Ovary (tissue), 3 donors: ENCODE measurements at regions not wholly inside any gene's neighbourhood (a gene's known extent, or its start where the extent isn't known, plus 50 kb on each side); places are given as distances from the start of the nearest gene placed in this dataset.

Source experiments
- EP300 ChIP-seq: sonication (generic); formaldehyde crosslinking; IDR thresholded peaks from one replicate; pipeline ENCODE4 v1.6.1; 2017; ENCODE audit warnings: antibody characterized with exemption
- POLR2A ChIP-seq: fragments of 450-650 bp; IDR thresholded peaks from one replicate; pipeline ENCODE4 v1.6.1; 2017; ENCODE audit warnings: antibody characterized with exemption, mild to moderate bottlenecking, moderate library complexity
- TF ChIP-seq, protein P1 (sequence below), 3 donors: fragments of 450-650 bp in 2 of 3; fragments of 200-600 bp in 1 of 3; IDR thresholded peaks; one replicate each; pipeline versions ENCODE4 v1.5.1 to v1.8.0; 2016 to 2022; ENCODE audit warnings: antibody characterized with exemption in 3 of 3, mild to moderate bottlenecking in 1 of 3
- donor health status: DM: no; HTN: no; CAD: no.

DNA sequence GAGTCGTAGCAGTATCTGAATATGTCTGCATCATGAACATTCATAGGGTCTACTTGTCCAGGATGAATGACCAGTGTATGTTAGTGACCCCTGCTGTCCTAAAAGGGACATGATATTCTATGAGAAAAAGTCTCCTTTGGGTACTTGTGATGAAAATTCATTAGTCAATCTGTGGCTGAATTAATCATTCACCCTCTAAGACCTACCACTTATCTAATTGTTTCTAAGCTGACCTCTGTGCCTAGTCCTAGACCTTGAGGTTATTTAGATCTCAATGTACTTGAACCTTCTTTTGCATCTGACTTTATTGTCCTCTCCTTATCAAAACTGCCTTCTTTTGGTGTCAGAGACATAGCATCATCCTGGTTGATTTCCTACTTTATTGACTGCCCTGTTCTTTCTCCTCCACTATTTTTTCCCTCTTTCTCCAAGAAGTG lies 799.3 kb downstream of the DIPK2A start:
- TF ChIP-seq, protein P1, sequence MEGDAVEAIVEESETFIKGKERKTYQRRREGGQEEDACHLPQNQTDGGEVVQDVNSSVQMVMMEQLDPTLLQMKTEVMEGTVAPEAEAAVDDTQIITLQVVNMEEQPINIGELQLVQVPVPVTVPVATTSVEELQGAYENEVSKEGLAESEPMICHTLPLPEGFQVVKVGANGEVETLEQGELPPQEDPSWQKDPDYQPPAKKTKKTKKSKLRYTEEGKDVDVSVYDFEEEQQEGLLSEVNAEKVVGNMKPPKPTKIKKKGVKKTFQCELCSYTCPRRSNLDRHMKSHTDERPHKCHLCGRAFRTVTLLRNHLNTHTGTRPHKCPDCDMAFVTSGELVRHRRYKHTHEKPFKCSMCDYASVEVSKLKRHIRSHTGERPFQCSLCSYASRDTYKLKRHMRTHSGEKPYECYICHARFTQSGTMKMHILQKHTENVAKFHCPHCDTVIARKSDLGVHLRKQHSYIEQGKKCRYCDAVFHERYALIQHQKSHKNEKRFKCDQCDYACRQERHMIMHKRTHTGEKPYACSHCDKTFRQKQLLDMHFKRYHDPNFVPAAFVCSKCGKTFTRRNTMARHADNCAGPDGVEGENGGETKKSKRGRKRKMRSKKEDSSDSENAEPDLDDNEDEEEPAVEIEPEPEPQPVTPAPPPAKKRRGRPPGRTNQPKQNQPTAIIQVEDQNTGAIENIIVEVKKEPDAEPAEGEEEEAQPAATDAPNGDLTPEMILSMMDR (IDR thresholded peaks at IDR 0.05): no peak
- no peak for TF ChIP-seq POLR2A
- TF ChIP-seq EP300: no peak
